ENCODE measurements at regions not wholly inside any gene's neighbourhood (a gene's known extent, or its start where the extent isn't known, plus 50 kb on each side); places are given as distances from the start of the nearest gene placed in this dataset.

DNA sequence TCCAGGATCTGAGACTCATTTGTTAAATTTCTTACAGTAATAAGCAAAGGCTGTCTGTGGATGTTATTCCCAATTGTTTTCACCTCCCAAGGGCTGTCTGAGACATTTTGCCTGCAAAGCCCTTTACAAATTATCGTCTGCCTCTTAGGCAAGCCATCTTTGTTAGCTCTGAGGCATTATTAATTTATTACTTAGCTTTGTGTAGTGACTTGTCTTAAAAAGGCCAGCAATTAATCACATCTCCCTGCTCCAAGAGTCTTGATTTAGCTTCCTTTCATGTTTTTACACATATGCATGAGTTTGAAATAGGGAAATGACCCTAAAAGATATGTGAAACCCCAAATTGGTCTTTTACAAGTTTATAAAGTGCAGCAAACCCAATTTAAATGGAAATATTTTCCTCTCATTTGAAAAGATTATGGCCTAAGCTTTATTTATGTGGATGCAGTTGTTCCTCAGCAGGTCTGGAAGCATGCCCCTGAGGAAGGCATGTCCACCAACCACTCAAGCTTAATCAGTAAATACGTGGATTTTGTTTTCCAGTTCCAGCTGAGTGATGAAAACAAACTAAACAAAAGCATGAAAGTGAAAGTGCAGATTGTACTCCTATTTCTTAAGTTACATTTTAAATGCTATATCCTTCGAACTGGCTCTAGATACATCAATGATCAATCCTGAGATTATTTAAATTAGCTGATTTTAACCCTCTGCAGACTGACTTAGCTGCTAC is 173.6 kb upstream of the LNX1 start:
- DNase-seq = no peak

DNA sequence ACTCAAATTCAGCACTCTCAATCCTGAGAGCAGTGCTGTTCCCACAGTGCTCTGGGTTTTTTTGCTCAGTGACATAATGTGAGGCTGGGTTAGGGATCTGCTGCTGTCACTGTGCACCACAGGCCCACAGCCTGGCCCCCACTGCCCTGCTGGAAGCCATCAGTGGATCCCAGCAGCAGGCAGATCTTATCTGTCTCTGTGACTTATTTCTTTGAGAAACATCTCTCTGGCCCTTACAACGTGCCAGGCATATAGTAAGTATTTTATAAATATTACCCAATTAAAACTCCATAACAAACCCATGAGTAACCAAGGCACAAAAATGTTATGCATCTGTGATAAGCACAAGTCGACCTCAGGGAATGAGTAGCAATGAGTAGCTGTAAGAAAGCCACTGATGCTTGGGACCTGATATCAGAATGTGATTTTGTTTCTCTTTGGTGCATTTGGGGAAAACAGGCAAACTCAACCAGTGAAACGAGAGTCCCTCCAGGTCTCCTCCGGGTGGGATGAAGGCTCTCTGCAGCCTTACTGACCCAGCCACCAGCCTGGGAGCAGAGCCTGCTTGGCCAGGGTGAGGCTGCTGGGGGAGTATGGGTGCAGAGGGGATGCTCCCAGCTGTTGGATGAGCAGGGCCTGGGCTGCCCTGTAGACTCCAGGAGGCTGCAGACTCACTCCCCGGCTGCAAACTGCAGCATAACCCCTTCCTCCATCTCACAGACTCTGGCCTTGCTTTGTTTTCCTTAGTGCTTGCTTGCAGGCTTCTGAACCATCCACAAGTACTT is 172.7 kb upstream of the LNX1 start:
- no peak for DNase-seq

DNA sequence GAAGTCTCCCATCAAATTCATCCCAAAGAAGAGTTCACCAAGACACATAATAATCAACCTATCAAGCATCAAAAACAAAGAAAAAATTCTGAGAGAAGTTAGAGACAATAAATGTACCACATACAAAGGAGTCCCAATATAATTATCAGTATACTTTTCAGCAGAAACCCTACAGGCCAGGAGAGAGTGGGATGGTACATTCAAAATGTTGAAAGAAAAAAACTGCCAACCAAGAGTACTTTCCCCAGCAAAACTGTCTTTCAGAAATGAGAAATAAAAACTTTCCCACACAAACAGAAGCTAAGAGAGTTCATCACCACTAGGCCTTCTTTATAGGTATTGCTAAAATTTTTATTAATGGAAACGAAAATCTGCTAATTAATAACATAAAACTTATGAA is 164.4 kb upstream of the LNX1 start:
- no peak for DNase-seq

DNA sequence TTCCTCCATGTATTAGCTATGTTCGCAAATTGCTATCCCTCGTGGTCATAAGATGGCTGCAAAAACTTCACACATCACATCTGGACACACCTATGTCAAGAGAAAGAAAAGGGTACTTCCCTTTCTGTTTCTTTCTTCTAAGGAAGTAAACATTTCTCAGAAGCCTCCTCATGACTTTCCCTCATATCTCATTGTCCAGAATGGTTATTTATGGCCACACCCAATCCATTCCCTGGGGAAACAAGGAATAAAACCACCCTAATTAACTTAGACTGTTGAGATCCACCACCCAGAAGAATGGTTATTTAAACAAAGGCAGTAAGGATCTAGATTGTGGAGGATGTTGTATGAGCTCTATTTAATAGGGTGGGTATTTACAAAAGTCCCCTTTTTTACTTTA is 160.8 kb upstream of the LNX1 start:
- no peak for DNase-seq

DNA sequence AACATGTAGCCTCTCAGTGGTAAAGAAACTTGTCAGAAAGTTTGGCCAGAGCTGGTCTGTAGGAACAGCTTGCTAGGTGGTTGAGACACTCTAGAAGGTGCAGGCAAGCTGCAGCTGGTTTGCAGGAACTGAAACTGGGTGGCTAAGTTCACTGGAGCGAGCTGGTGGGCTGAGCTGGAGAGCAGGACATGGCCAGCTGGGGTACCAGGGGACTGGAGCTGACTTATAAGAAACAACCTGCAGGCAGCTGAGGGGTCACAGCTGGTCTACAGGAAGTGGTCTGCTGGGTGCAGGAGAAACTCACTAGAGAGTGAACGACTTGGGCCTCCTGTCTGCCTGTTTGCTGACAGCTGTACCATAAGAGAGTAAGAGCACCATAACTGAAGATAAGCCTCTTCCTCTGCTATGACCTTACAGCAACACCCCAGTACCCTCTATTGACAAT is 157.1 kb upstream of the LNX1 start:
- no peak for DNase-seq

DNA sequence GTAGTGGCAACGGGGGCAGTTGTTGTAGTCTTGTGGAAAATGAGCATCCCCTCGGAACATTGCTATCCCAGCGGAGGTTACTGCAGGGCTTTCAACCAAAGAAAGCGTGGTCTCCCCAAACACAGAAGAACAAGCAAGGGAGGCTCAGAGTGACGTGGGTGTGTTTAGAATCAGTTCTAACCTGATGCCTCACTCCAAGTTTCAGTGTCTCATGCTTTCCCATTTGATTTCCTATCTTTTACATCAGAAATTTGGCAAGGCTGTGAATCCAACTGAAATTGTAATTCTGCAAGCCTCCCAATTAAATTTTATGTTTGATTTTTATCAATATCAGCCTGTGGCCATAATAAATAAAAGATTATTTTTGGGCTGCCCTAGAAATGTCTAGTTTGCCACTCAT is 156.1 kb upstream of the LNX1 start:
- no peak for DNase-seq

DNA sequence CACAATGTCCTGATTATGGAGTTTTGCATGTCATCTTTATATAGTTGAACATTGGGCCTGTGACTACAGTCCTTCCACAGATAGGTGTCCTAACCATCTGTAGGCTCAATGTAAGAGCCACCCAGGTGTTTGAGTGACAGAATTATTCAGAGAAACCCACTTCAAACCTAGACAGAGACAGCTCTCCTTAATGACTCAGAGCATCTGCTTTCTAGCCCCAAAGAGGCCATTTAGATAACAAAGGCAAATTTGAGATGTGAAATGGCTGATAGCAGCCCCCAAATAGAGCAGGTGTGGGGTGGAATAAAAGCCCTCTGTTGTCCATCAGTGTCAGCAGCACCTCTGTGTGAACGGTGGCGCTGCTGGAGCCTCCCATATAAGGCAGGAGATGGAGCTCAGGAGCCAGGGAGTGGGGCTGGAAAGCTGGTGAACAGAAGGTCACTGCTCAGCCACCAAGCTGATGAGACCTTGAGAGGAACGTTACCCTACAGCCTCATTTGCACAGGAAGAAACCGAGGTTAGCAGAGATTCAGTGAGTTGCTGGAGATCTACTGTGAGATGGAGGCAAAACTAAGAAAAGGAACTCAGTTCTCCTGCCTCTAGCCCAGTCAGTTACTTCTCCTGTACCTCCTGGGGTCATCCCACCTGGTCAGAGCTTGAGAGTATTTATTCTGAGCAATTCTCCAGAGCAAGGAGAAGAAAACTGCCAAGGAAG is 153.3 kb upstream of the LNX1 start:
- no peak for DNase-seq

DNA sequence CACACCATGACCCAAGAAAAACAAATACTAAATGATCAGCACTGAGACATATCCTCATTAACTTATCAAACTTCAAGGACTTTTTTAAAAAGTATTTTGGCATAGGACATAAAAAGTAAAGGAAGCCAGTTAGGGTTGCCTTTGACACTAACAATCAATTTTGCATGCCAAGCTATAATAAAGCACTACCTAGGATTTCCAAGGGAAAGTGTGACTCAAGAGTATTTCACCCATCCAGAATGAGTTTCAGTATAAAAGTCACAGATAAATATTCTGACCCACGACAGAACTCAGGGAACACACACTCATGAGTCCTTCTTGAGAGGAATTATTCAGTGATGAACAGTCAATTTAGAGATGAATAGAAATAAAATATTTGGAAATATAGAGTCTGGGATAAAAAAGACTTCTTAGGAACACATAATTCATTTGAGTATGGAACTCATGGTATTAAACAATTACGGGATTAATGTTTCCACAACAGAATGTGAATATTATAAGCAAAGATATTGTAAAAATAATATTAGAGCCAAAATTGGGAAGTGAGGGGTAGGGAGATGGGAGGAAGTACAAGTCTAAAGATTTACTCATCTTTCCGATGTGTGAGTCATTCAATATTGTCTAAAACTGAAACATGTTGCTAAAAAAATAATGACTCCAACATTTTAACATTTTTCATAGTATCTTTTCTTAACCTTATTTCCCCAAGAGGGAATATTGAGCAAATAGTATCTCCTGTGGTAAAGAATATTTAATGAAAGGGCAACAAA is 143.5 kb upstream of the LNX1 start:
- no peak for DNase-seq

DNA sequence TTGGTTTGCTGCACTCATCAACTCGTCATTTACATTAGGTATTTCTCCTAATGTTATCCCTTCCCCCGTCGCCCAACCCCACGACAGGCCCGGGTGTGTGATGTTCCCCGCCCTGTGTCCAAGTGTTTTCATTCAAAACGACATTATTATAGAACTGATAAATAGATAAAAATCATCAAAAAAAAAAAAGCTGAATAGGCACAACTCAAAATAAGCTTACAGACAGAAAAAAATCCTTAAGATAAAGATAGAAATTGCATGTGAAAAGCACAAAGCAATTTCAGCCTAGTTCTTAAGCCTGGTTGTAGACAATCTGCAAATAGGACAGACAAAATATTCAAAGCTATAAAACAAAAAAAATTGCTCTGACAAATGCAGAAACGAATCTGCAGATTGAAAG is 142.9 kb upstream of the LNX1 start:
- no peak for DNase-seq

DNA sequence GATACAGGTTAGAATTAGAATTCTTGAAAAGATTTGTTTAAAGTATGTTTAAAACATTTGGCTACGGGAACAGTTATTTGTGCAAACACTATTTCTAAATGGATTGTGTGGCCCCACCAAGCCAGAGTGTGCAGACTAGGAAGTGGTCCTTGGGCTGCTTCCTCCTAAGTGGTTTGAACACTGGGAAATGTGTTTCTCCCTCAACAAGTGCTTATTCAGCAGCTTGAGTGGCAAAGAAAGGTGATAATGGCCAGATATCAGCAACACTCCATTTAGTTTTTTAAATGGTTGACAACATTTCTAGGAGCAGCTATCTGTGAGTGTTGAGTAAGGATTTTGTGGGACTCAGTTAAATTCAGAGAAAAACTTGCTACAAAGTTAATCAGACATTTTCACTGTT is 141.4 kb upstream of the LNX1 start:
- no peak for DNase-seq

DNA sequence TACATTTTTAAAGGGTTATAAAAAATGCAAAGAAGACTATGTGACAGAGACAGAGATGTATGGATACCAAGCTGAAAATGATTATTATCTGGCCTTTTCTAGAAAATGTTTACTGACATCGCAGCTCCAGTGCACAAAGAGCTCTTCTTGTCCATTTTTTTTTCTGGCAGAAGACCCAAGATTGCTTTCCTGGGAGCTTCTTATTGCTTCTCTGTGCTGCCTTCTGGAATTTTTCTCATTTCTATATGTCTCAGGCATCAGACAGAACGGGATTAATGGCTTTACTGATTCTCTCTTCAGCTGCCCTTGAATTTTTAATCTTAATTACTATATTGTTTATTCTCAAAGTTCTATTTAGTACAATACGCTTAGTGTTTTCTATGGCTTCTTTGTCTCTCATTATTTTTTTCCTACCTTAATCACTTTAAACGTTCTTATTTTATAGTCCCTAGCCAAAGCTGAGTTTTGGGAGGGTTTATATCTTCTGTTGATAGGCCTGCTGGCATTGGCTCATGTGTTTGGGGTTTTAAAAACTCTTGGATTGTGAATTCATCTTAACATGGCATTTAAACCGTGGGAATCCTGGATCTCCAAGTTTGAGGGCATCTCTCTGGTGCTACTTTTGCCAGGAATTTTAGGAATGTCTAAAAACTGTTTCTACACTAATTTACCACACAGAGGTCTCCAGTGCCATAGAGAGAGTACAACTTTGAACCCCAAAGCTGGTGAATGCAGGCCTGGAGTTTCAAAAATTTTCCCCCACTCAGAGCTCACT is 138.9 kb upstream of the LNX1 start:
- no peak for DNase-seq

DNA sequence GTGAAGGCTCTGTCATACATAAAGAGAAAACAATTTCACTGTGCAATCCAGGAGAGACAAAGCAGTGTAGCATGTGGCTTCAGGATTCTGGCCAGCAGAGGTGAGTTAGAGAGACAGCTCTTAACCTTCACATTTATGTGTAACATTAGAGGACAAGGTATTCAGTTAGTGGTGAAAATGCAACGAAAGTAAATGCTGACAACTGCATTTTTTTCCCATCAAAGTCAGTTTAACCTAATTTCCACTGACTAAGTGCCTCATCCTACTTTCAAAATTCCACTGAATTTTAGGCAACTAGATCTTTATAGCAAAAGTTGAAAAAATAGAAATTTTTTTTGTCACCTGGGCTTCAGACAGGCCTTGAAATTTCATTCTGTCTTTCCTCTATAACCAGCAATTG is 130.8 kb upstream of the LNX1 start:
- no peak for DNase-seq

DNA sequence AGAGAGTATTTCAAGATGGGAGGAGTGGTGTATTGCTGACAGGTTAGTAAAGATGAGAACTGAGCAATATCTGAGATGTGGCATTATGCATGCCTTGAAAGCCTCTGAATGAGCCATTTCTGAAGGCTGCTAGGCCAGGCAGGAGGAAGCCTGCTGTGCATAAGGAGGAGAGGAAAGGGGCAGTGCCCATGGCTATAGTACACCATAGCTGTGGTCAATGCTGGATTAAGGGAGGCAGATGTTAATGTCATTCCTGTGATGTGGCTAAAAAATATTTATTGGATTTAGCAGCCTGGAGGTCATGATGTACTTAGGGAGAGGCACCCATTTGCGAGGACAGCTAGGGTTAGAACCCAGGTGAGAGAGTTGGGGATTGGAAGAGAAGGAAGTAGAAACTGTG is 130.0 kb upstream of the LNX1 start:
- no peak for DNase-seq

DNA sequence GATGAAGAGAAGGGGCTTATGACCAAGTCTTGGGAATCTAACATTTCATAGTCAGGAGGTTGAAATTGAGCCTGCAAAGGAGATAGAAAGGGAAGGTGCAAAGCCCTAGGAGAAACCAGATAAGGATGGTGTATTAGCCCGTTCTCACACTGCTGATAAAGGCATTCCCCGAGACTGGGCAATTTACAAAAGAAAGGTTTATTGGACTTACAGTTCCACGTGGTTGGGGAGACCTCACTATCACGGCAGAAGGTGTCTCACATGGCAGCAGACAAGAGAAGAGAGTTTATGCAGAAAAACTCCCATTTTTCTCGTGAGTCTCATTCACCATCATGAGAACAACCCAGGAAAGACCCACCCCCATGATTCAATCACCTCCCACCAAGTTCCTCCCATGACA is 129.5 kb upstream of the LNX1 start:
- DNase-seq = no peak

DNA sequence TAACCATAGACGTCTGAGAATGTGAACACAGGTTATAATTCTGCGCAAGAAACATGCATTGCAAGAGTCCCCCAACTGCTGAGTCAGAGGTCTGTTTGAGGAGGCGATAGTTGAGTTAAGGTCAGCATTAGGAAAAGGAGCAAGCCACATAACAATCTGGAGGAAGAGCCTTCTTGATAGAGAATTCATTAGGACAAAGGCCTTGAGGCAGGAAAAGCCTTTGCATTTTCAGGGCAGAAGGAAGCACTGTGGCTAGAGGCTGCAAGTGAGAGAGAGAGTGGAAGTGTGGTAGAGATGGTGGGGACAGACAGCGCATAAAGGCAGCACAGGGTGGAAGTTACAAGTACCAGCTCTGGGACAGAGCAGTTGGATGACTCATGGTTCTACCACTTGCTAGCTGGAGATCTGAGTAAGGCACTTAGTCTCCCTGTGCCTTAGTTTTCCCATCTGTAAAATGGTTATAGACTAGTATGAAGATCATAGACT is 125.8 kb upstream of the LNX1 start:
- no peak for DNase-seq

DNA sequence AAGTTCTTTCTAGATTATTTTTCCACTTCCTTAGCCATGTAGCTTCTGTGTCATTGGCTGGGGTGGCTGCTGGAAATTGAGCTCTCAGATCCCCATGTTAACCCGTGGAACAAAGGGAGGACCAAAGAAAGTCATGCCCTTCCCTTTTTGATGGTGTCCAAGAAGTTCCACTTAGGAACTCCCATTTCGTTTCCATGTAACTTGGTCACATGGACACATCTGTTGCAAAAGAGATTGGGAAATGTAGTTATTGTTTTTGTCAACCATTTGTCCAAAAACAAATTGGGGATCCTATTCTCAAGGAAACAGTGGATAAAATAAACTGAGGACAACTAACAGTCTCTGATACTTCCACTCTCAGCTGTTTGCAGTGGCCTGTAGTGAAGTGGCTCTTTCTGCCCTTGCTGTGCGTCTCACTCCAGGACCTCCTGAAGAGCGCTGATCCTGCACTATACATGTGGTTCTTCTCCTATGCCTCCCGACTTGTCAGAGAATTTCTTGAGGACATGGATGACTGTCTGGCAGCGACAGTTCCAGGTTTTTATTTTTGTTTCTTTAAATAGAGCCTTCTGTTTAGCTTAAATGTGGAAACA is 125.3 kb upstream of the LNX1 start:
- no peak for DNase-seq

DNA sequence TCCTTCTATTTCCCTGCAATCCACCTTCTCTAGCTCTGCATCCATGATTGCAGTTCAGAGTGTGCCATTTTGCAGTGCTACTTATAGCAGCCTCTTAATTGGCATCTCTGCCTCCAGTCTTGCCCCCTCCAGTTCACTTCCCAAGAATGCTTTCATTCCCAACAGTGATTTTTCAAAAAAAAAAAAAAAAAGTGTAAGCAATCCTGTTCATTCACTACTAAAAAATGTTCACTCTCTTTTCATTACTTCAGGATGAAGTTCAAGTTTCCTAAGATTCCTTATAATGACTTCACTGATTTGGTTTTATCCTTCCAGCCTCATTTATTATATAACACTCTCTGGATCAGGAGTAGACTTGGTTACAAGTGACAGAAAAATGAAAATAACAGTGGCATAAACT is 124.7 kb upstream of the LNX1 start:
- no peak for DNase-seq

DNA sequence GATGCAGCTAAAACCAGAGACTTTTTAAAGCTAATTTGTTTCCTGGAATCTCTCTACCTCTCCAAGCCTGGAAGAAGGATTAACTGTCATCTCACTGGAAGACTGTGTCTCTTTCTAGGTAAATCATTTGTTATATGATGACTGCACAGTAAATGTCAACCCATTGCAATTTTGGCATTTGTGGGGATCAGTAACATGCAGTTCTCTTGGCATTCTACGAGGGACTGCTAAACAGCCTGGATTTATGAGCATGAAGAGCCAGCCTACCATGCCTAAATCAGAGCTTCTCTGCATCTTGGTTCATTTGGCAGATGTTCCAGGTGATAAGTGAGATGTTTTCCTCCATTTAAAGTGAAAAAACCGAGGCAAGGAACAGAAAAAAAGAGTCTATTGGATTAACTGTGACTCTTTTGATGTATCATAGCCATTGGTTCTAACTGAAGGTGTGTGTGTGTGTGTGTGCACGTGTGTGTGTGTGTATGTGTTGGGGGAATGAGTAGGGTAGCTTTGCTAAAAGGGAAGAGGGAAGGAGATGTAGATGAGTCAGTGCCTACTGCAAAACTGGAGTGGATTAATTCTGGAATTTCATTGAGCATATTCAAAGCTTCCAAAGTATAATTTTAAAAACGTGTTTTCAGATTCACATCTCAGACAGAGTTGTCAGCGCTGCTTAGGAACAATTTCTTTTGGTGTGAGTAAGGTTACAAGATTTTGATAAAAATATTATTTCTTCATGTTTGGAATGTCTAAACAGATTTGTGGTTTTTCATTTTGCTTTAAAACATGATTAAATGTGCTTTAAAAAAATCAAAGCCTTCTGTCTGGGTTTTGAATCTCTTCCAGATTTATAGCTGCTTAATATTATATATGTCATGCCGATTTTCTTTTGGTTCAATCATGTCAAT is 123.2 kb upstream of the LNX1 start:
- DNase-seq = no peak

DNA sequence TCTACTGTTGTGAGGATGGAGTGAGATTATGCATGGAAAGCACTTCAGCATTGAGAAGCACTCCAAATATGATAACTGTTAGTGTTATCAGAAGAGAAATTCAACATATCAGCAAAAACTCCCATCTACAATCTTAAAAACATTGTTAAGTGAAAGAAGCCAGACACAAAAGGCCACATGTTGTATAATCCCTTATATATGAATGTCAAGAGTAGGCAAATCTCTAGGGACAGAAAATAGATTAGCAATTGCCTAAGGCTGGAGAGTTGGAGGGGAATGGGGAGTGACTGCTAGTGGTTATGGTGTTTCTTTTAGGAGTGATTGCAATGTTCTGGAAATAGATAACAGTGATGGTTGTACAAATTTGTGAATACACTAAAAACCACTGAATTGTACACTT is 122.5 kb upstream of the LNX1 start:
- no peak for DNase-seq

DNA sequence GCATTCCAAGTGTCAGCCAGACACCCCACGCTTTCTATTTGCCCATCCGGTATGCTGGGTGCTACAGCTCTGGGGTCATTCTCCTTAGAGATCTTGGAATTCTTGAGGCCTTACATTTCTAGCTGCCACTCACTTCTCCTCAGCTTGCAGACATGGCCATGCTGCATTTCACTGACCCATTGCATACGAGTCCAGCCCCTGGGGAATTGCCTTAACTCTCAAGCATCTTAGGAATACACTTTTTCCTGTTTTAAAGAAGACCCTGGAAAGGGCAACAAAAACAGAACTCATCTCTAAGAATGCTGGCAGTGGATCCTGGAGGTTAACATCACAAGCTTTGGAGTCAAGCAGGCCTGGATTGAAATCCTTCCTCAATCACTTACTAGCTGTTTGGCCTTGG is 122.0 kb upstream of the LNX1 start:
- DNase-seq = no peak

Measured in 8988T (cell line).